ENCODE measurements at regions not wholly inside any gene's neighbourhood (a gene's known extent, or its start where the extent isn't known, plus 50 kb on each side); places are given as distances from the start of the nearest gene placed in this dataset.

- no peak overlapping the region for H3K4me3 ChIP-seq (ENCODE audit: low read depth, low read length)
- DNase-seq (ENCODE audit: low read depth, low spot score): no peak
- in situ Hi-C loops (cut with HindIII; ENCODE audit: low sequenced_read_pairs): no loop called here
- no peak for TF ChIP-seq CTCF (IDR thresholded peaks at IDR 0.05; ENCODE audit: low read depth, low read length)
Measured at GRCh38 chr7:130869918-130870317, 135.9 kb upstream of the KLF14 start.

GRCh38 chr7:130872341-130872740 is 138.3 kb upstream of the KLF14 start:
- in situ Hi-C loops (cut with HindIII; ENCODE audit: low sequenced_read_pairs): no loop called here
- no peak for TF ChIP-seq CTCF (IDR thresholded peaks at IDR 0.05; ENCODE audit: low read depth, low read length)
- DNase-seq (ENCODE audit: low read depth, low spot score): no peak
- no peak overlapping the region for H3K4me3 ChIP-seq (ENCODE audit: low read depth, low read length)

GRCh38 chr7:130872756-130873448 is 138.9 kb upstream of the KLF14 start:
- in situ Hi-C loops (cut with HindIII; ENCODE audit: low sequenced_read_pairs): no loop called here
- TF ChIP-seq CTCF (IDR thresholded peaks at IDR 0.05; ENCODE audit: low read depth, low read length): no peak
- H3K4me3 ChIP-seq (ENCODE audit: low read depth, low read length): no peak overlapping the region
- no peak for DNase-seq (ENCODE audit: low read depth, low spot score)

GRCh38 chr7:130874071-130874915 is 140.3 kb upstream of the KLF14 start:
- no peak overlapping the region for H3K4me3 ChIP-seq (ENCODE audit: low read depth, low read length)
- DNase-seq (ENCODE audit: low read depth, low spot score): no peak
- in situ Hi-C loops (cut with HindIII; ENCODE audit: low sequenced_read_pairs): no loop called here
- no peak for TF ChIP-seq CTCF (IDR thresholded peaks at IDR 0.05; ENCODE audit: low read depth, low read length)

GRCh38 chr7:130875265-130875741 is 141.3 kb upstream of the KLF14 start:
- DNase-seq (ENCODE audit: low read depth, low spot score): no peak
- peak; percentile 91 for TF ChIP-seq CTCF (IDR thresholded peaks at IDR 0.05; ENCODE audit: low read depth, low read length)
- H3K4me3 ChIP-seq (ENCODE audit: low read depth, low read length): no peak overlapping the region
- in situ Hi-C loops (cut with HindIII; ENCODE audit: low sequenced_read_pairs): no loop called here

- in situ Hi-C loops (cut with HindIII; ENCODE audit: low sequenced_read_pairs): no loop called here
- H3K4me3 ChIP-seq (ENCODE audit: low read depth, low read length): no peak overlapping the region
- DNase-seq (ENCODE audit: low read depth, low spot score): no peak
- no peak for TF ChIP-seq CTCF (IDR thresholded peaks at IDR 0.05; ENCODE audit: low read depth, low read length)
Measured at GRCh38 chr7:130875901-130876300, 141.9 kb upstream of the KLF14 start.
